ENCODE measurements at regions not wholly inside any gene's neighbourhood (a gene's known extent, or its start where the extent isn't known, plus 50 kb on each side); places are given as distances from the start of the nearest gene placed in this dataset.

GRCh38 chr3:168156479-168156878 lies 60.8 kb upstream of the GOLIM4 start:
- no peak for TF ChIP-seq POLR2AphosphoS5 (IDR thresholded peaks at IDR 0.05; ENCODE audit: low read depth, low read length)
- no peak for TF ChIP-seq POLR2A (IDR thresholded peaks at IDR 0.05; ENCODE audit: low read depth, low read length)
